HepG2 (cell line): ENCODE measurements at regions not wholly inside any gene's neighbourhood (a gene's known extent, or its start where the extent isn't known, plus 50 kb on each side); places are given as distances from the start of the nearest gene placed in this dataset.
"Not testable (repeated sequence)": the region's sequence is repeated elsewhere in the genome, so short reads cannot be mapped to it uniquely, and the experiment has no call there.

Experiments used
- BCL6 ChIP-seq: IDR thresholded peaks from 2 replicates; pipeline ENCODE4 v1.6.1; 2016; ENCODE audit warnings: missing genetic modification reagents, missing compliant biosample characterization
- CEBPG ChIP-seq: IDR thresholded peaks from 2 replicates; pipeline ENCODE4 v1.6.1; 2016
- ELF3 ChIP-seq: IDR thresholded peaks from 2 replicates; pipeline ENCODE4 v1.6.1; 2016; ENCODE audit warnings: missing genetic modification reagents, missing compliant biosample characterization
- FOXO1 ChIP-seq: sonication (generic); formaldehyde crosslinking; IDR thresholded peaks from 2 replicates; pipeline ENCODE4 v1.4.0; 2020; ENCODE audit warnings: missing genetic modification reagents
- FOXP1 ChIP-seq, 2 experiments: fragments of 450-650 bp in 1 of 2; IDR thresholded peaks; 2 replicates each; pipeline ENCODE4 v1.6.1; 2017 to 2018; ENCODE audit warnings: antibody characterized with exemption in 1 of 2
- HMG20A ChIP-seq: IDR thresholded peaks from 2 replicates; pipeline ENCODE4 v1.6.1; 2016; ENCODE audit warnings: borderline replicate concordance
- KDM6A ChIP-seq: IDR thresholded peaks from 2 replicates; pipeline ENCODE4 v1.6.1; 2016; ENCODE audit warnings: low read depth
- LCORL ChIP-seq, 2 experiments: fragments of 450-650 bp in 1 of 2; sonication (generic) in 1 of 2; formaldehyde crosslinking in 1 of 2; IDR thresholded peaks; 2 replicates each; pipeline versions ENCODE4 v1.5.0 to v1.6.1; 2017 to 2020; ENCODE audit warnings: antibody characterized with exemption in 1 of 2, missing genetic modification reagents in 1 of 2
- NCOA2 ChIP-seq: sonication (generic); formaldehyde crosslinking; IDR thresholded peaks from 2 replicates; pipeline ENCODE4 v1.8.0; 2022; ENCODE audit warnings: inconsistent platforms
- NR2F1 ChIP-seq, 2 experiments: fragments of 450-650 bp in 1 of 2; formaldehyde crosslinking in 1 of 2; IDR thresholded peaks; 2 replicates each; pipeline versions ENCODE4 v1.5.0 to v1.6.1; 2016 to 2020; ENCODE audit warnings: mild to moderate bottlenecking in 1 of 2, missing compliant biosample characterization in 1 of 2, missing genetic modification reagents in 1 of 2, moderate library complexity in 1 of 2
- NR2F2 ChIP-seq: IDR thresholded peaks from 2 replicates; pipeline ENCODE4 v1.6.1; 2012; ENCODE audit warnings: low read depth, inconsistent platforms, borderline replicate concordance
- PHF5A ChIP-seq: IDR thresholded peaks from one replicate; pipeline ENCODE4 v1.6.1; 2018; ENCODE audit warnings: low read depth, missing genetic modification reagents; ENCODE audit not compliant: unreplicated experiment
- RARA ChIP-seq: IDR thresholded peaks from 2 replicates; pipeline ENCODE4 v1.6.1; 2016; ENCODE audit warnings: missing genetic modification reagents, missing compliant biosample characterization
- RCOR2 ChIP-seq: IDR thresholded peaks from 2 replicates; pipeline ENCODE4 v1.6.1; 2016; ENCODE audit warnings: missing biosample characterization, missing genetic modification reagents
- TCF7 ChIP-seq: sonication (generic); IDR thresholded peaks from 2 replicates; pipeline ENCODE4 v1.6.1; 2016; ENCODE audit warnings: antibody characterized with exemption, low read depth
- THRA ChIP-seq: sonication (generic); formaldehyde crosslinking; IDR thresholded peaks from 2 replicates; pipeline ENCODE4 v1.4.0; 2020; ENCODE audit warnings: missing genetic modification reagents, borderline replicate concordance
- ZFX ChIP-seq: sonication (generic); formaldehyde crosslinking; IDR thresholded peaks from 2 replicates; pipeline ENCODE4 v1.4.0; 2020; ENCODE audit warnings: mild to moderate bottlenecking, low read depth, missing genetic modification reagents, moderate library complexity
- ZNF362 ChIP-seq: sonication (generic); formaldehyde crosslinking; IDR thresholded peaks from 2 replicates; pipeline ENCODE4 v1.4.0; 2020; ENCODE audit warnings: missing genetic modification reagents, mild to moderate bottlenecking, borderline replicate concordance
- TF ChIP-seq, protein P1 (sequence below): sonication (generic); formaldehyde crosslinking; IDR thresholded peaks from 2 replicates; pipeline ENCODE4 v1.5.0; 2020; ENCODE audit warnings: mild to moderate bottlenecking, missing genetic modification reagents
- TF ChIP-seq, protein P2 (sequence below): sonication (generic); formaldehyde crosslinking; IDR thresholded peaks from 2 replicates; pipeline ENCODE4 v1.4.0; 2020; ENCODE audit warnings: mild to moderate bottlenecking, missing genetic modification reagents, borderline replicate concordance

DNA sequence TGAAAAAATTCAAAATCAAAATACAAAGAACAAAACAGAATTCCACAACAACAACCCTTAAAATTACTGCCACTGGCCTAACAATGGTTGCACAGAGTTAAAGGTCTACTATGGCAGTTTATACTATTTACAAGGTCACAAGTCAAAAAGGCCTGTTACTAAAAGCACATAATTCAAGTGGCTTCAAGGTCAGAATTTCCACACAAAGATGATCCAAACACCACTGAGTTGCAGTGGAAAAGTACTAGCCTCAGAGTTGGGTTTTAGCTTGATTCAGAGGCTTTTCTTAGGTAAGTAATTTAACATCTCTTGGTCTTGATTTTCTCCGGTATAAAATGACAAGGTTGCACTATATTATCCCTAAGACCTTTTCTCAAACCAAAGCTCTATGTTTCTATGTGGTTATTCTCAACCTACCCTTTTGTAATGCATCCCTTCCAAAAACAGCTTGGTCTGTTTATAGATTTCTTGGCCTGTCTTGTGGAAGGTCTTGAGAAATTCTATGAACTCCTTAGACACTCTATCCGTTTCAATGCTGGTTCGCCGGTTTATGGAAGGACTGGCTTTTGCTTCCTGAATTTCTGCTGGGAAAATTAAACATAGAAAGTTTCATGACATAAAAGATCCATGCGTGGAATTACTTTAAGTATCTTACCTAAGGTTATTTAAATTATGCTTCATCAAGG is 69.5 kb downstream of the MDH2 start (continued):
- TF ChIP-seq, protein P1, sequence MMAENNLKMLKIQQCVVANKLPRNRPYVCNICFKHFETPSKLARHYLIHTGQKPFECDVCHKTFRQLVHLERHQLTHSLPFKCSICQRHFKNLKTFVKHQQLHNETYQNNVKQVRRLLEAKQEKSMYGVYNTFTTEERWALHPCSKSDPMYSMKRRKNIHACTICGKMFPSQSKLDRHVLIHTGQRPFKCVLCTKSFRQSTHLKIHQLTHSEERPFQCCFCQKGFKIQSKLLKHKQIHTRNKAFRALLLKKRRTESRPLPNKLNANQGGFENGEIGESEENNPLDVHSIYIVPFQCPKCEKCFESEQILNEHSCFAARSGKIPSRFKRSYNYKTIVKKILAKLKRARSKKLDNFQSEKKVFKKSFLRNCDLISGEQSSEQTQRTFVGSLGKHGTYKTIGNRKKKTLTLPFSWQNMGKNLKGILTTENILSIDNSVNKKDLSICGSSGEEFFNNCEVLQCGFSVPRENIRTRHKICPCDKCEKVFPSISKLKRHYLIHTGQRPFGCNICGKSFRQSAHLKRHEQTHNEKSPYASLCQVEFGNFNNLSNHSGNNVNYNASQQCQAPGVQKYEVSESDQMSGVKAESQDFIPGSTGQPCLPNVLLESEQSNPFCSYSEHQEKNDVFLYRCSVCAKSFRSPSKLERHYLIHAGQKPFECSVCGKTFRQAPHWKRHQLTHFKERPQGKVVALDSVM (CRISPR knock-in tag): 0 out of 2 replicates have a peak, but pooled peaks have one; percentile 14
- TF ChIP-seq NR2F2 (peak; percentile 69), FOXO1 (CRISPR knock-in tag) (peak; percentile 47; the same call in 1 of the 2 replicates), HMG20A (peak; percentile 83), PHF5A (CRISPR knock-in tag) (peak; percentile 29), FOXP1 (CRISPR knock-in tag; IDR thresholded peaks at IDR 0.05) (peak; percentile 88), BCL6 (CRISPR knock-in tag) (peak; percentile 56; the same call in 1 of the 2 replicates), ZFX (CRISPR knock-in tag) (peak; percentile 41), KDM6A (peak; percentile 32; the same call in 1 of the 2 replicates), NCOA2 (CRISPR knock-in tag) (peak; percentile 92), LCORL (CRISPR knock-in tag; IDR thresholded peaks at IDR 0.05) (peak; percentile 27; the same call in 1 of the 2 replicates), RCOR2 (CRISPR knock-in tag) (0 out of 2 replicates have a peak, but pooled peaks have one; percentile 26), ZNF362 (CRISPR knock-in tag) (peak; percentile 17; the same call in 1 of the 2 replicates), THRA (CRISPR knock-in tag) (peak; percentile 28; the same call in 1 of the 2 replicates), CEBPG (CRISPR knock-in tag) (peak; percentile 57), RARA (CRISPR knock-in tag) (peak; percentile 74), TCF7 (0 out of 2 replicates have a peak, but pooled peaks have one; percentile 11), ELF3 (0 out of 2 replicates have a peak, but pooled peaks have one; percentile 35), NR2F1 (CRISPR knock-in tag; IDR thresholded peaks at IDR 0.05) (peak; percentile 58 to 82; a peak in 3 of 4 replicates)
- not testable (repeated sequence) for TF ChIP-seq FOXP1, LCORL (IDR thresholded peaks at IDR 0.05)
- TF ChIP-seq, protein P2, sequence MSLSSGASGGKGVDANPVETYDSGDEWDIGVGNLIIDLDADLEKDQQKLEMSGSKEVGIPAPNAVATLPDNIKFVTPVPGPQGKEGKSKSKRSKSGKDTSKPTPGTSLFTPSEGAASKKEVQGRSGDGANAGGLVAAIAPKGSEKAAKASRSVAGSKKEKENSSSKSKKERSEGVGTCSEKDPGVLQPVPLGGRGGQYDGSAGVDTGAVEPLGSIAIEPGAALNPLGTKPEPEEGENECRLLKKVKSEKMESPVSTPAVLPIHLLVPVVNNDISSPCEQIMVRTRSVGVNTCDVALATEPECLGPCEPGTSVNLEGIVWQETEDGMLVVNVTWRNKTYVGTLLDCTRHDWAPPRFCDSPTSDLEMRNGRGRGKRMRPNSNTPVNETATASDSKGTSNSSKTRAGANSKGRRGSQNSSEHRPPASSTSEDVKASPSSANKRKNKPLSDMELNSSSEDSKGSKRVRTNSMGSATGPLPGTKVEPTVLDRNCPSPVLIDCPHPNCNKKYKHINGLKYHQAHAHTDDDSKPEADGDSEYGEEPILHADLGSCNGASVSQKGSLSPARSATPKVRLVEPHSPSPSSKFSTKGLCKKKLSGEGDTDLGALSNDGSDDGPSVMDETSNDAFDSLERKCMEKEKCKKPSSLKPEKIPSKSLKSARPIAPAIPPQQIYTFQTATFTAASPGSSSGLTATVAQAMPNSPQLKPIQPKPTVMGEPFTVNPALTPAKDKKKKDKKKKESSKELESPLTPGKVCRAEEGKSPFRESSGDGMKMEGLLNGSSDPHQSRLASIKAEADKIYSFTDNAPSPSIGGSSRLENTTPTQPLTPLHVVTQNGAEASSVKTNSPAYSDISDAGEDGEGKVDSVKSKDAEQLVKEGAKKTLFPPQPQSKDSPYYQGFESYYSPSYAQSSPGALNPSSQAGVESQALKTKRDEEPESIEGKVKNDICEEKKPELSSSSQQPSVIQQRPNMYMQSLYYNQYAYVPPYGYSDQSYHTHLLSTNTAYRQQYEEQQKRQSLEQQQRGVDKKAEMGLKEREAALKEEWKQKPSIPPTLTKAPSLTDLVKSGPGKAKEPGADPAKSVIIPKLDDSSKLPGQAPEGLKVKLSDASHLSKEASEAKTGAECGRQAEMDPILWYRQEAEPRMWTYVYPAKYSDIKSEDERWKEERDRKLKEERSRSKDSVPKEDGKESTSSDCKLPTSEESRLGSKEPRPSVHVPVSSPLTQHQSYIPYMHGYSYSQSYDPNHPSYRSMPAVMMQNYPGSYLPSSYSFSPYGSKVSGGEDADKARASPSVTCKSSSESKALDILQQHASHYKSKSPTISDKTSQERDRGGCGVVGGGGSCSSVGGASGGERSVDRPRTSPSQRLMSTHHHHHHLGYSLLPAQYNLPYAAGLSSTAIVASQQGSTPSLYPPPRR (CRISPR knock-in tag): peak; percentile 59; the same call in 1 of the 2 replicates
